GM10248 (cell line): ENCODE measurements at regions not wholly inside any gene's neighbourhood (a gene's known extent, or its start where the extent isn't known, plus 50 kb on each side); places are given as distances from the start of the nearest gene placed in this dataset.

Experiments
- CTCF ChIA-PET: fragments of 300-600 bp; sonication (Branson Sonifier 250); formaldehyde crosslinking; extraction: SDS; loops from one replicate; lab custom pipeline; 2021; ENCODE audit warnings: antibody characterized with exemption; lab: Yijun Ruan, JAX
- POLR2A ChIA-PET: fragments of 350-650 bp; sonication (Branson Sonifier 250); formaldehyde crosslinking; extraction: SDS; loops from one replicate; lab custom pipeline; 2020; ENCODE audit warnings: antibody characterized with exemption; lab: Yijun Ruan, JAX
- DNase-seq: peaks from one replicate; pipeline ENCODE4 v3.0.0; 2012; ENCODE audit errors: extremely low spot score
- TF ChIP-seq, protein P1 (sequence below): IDR thresholded peaks from 2 replicates; pipeline ENCODE4 v1.5.1; 2012; ENCODE audit warnings: mild to moderate bottlenecking, low read depth; ENCODE audit errors: extremely low read depth, missing control alignments, control extremely low read depth

DNA sequence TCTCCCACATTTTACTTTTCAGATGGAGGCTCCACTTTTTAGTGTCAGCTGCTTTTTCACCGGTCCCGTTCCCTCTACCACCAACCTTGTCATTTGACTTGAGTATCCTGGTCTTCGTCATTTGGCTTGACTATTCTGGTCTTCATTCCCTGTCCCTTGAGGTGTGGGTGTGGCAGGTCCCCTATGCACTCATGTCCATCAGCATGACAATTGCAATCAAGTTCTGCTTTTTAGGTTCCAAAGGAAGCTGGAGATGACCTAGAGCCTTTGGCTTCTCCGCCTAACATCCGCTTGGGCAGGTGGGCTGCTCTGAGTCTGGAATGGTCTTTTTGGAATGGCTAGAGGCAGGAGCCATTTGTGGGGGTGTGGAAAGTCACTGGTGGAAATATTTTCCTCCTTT, 99.8 kb upstream of the MLN start:
- TF ChIP-seq, protein P1, sequence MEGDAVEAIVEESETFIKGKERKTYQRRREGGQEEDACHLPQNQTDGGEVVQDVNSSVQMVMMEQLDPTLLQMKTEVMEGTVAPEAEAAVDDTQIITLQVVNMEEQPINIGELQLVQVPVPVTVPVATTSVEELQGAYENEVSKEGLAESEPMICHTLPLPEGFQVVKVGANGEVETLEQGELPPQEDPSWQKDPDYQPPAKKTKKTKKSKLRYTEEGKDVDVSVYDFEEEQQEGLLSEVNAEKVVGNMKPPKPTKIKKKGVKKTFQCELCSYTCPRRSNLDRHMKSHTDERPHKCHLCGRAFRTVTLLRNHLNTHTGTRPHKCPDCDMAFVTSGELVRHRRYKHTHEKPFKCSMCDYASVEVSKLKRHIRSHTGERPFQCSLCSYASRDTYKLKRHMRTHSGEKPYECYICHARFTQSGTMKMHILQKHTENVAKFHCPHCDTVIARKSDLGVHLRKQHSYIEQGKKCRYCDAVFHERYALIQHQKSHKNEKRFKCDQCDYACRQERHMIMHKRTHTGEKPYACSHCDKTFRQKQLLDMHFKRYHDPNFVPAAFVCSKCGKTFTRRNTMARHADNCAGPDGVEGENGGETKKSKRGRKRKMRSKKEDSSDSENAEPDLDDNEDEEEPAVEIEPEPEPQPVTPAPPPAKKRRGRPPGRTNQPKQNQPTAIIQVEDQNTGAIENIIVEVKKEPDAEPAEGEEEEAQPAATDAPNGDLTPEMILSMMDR = no peak
- CTCF ChIA-PET = no interaction called here
- POLR2A ChIA-PET = no interaction called here
- DNase-seq = no peak

DNA sequence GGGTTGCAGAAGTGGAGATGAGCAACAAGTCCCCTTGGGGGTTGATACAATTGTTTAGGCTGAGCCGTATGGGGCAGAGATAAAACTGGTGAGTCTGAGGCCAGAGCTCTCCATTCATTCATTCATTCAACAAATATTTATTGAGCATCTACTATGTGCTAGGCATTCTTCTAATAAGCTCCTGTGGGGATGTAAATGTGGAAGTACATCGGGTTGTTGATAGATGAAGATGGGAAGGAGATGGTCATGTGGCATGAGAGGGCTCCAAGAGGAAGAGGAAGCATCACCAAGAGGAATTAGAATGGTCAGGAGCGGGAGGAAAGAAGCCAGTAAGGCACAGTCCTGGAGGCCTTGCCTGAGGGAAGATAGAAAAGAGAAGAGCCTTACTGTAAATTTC, 98.7 kb upstream of the MLN start:
- CTCF ChIA-PET = no interaction called here
- TF ChIP-seq, protein P1 = no peak
- POLR2A ChIA-PET = no interaction called here
- no peak for DNase-seq

DNA sequence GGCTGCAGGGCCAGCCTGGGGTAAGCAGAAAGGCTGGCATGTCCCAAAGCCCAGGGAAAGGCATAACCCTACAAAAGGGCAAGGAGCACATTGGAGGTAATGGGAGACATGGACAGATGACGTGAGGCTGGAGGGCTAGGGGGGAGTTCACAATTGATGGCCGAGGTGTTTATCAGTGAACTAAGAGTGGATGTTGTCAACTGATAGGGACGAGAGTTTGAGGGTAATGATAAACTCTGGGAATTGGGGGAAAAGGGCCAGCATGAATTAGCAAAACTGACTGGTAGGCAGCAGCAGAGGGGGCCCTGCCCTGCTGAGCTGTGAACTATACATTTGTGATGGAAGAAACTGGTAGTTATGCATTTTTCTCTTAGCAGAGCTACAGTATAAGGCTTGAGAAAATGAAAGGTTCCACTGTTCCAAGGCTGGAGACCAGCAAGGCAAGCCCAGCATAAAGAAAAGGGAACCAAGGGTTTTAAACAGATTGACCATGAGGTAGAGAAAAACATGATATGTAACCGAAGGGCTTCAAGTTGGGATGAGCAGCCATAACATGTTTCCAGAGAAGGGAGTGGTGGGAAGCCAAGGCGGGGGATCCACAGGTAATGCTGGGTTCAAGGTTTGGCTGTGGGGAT, 98.1 kb upstream of the MLN start:
- ChIA-PET POLR2A (no interaction called here), CTCF (no interaction called here)
- no peak for DNase-seq
- TF ChIP-seq, protein P1 = no peak

DNA sequence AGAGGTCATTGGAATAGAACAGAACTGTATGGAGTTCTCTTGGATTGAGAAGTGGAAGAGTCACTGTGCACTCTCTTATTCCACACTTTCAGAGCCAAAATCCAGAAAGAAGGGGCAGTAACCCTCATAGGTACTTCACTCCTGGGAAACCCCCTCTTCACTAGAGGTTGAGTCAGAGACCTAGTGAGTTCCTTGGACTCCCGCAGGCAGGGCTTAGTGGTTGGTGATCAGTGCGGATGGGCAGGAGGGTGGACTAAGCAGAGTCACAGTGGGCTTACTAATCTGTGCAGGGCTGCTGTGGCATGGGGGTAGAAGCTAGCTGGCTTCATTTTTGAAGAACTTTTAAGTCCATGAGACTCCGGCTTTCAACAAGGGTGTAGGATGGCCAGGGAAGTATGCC, 95.0 kb upstream of the MLN start:
- POLR2A ChIA-PET = no interaction called here
- TF ChIP-seq, protein P1 = no peak
- CTCF ChIA-PET = no interaction called here
- no peak for DNase-seq

DNA sequence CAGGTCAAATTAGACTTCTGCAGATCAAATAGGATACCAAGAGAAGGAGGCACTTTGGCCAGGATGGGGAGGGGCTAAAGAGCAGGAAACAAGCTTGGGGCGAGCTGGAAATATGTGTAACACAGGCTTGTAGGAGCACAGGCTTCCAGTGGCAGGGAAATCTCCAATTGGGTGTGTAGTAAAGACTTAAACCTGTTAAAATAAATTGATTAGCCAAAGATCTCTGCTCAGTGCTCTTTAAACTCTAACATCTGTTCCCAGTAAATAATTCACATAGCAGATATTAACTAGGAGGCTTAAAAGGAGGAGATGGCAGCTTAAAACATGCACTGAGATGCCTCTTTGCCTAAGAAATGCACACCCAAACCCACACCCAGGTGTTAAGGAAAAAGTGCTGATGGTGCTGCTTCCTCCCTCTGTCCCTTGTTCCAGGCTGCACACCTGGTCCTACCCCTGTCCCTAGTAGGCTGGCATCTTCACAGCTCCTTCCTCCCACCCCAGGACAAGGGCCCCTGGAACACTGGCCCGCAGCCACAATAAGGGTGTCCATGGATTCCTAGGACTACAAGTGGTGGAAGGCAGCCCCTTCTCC, 93.5 kb upstream of the MLN start:
- ChIA-PET CTCF (no interaction called here), POLR2A (no interaction called here)
- TF ChIP-seq, protein P1 = no peak
- no peak for DNase-seq

DNA sequence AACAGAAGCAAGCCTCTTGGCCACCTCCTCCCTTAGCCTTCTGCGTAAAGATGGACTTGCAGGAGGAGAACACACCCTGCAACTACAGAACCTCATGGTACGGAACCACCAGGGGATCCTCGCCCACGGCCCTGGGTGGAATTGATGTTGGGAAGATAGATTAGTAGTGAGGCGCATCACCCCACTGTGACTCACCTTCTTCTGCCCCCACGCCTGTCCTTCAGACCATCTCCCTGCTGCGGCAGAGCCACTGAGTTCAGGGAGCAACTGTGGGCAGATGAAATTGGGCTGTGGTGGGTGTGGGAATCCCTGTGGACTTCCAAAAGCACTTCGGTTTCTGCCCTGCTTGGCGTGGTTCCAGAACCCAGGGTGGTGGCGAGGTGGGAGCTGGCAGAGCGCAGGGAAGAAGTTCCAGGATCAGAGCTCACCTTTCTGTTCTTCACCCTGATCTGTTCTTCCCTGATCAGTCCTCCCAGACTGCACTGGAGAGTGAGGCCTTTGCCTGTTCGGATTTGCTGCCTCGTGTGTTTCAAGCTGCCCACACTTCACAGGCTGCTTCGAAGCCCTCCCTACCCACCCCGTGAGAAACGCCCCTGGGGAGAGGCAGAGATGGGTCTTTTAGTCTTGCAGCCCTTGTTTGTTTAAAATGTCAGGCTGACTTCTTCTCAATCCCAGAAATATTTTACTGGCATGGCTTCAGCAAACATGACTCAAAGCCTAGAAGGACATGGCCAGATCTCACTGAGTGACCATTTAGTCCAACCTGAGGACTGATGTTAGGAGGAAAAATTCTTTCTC, 92.8 kb upstream of the MLN start:
- TF ChIP-seq, protein P1 = no peak
- DNase-seq = no peak
- CTCF ChIA-PET = no interaction called here
- POLR2A ChIA-PET = no interaction called here
